Liver (tissue), 3 donors: ENCODE measurements at regions not wholly inside any gene's neighbourhood (a gene's known extent, or its start where the extent isn't known, plus 50 kb on each side); places are given as distances from the start of the nearest gene placed in this dataset.

Experiments used
- EGR1 ChIP-seq, 2 donors: IDR thresholded peaks; 2 replicates each; pipeline ENCODE4 v1.6.1; 2016 to 2018; ENCODE audit warnings: antibody characterized with exemption in 2 of 2, low read depth in 2 of 2
- RAD21 ChIP-seq, 2 donors: IDR thresholded peaks; 2 replicates each; pipeline ENCODE4 v1.6.1; 2016; ENCODE audit warnings: antibody characterized with exemption in 2 of 2, mild to moderate bottlenecking in 2 of 2
- RXRA ChIP-seq, 2 donors: IDR thresholded peaks; 2 replicates each; pipeline ENCODE4 v1.6.1; 2017 to 2018; ENCODE audit warnings: antibody characterized with exemption in 2 of 2, mild to moderate bottlenecking in 1 of 2
- SP1 ChIP-seq: IDR thresholded peaks from 2 replicates; pipeline ENCODE4 v1.6.1; 2018; ENCODE audit warnings: antibody characterized with exemption, mild to moderate bottlenecking
- YY1 ChIP-seq: IDR thresholded peaks from 2 replicates; pipeline ENCODE4 v1.6.1; 2016; ENCODE audit warnings: antibody characterized with exemption, mild to moderate bottlenecking
- TF ChIP-seq, protein P1 (sequence below): fragments of 150-350 bp; IDR thresholded peaks from 2 replicates; pipeline ENCODE4 v1.5.1; 2017; ENCODE audit warnings: improper control_type of control experiment, low read depth, low read length; ENCODE audit not compliant: missing input control
- TF ChIP-seq, protein P2 (sequence below): IDR thresholded peaks from 2 replicates; pipeline ENCODE4 v1.6.1; 2016; ENCODE audit warnings: antibody characterized with exemption
- donor health status: healthy.
- donor health status: healthy.

DNA sequence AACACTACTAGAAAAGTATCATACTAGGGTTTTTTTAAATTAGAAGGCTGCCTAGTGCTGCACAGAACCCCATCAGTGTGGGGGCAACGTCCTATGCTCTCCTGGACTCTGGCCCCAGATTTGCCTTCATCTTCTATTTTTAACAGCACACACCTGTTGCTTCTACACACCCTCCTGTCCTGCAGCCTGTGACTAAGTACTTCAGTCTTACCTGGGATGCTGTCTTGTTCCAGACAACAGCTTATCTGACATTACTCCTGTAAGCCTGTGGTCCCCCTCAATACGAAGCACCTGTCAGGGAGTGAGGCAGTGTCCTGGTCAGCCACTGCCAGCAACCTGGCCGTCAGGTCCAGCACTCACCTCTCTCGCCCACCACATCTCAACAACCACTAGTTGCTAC is 247.6 kb upstream of the PSMD7 start:
- TF ChIP-seq, protein P1, sequence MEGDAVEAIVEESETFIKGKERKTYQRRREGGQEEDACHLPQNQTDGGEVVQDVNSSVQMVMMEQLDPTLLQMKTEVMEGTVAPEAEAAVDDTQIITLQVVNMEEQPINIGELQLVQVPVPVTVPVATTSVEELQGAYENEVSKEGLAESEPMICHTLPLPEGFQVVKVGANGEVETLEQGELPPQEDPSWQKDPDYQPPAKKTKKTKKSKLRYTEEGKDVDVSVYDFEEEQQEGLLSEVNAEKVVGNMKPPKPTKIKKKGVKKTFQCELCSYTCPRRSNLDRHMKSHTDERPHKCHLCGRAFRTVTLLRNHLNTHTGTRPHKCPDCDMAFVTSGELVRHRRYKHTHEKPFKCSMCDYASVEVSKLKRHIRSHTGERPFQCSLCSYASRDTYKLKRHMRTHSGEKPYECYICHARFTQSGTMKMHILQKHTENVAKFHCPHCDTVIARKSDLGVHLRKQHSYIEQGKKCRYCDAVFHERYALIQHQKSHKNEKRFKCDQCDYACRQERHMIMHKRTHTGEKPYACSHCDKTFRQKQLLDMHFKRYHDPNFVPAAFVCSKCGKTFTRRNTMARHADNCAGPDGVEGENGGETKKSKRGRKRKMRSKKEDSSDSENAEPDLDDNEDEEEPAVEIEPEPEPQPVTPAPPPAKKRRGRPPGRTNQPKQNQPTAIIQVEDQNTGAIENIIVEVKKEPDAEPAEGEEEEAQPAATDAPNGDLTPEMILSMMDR = no peak
- no peak for TF ChIP-seq RXRA (IDR thresholded peaks at IDR 0.05)
- no peak for TF ChIP-seq YY1
- no peak for TF ChIP-seq SP1
- TF ChIP-seq, protein P2, sequence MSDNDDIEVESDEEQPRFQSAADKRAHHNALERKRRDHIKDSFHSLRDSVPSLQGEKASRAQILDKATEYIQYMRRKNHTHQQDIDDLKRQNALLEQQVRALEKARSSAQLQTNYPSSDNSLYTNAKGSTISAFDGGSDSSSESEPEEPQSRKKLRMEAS = no peak
- TF ChIP-seq RAD21 (IDR thresholded peaks at IDR 0.05) = no peak
- TF ChIP-seq EGR1 (IDR thresholded peaks at IDR 0.05; ENCODE audit: low read depth in 2 of 2) = no peak
